Spleen (tissue), 11 donors: ENCODE measurements at regions not wholly inside any gene's neighbourhood (a gene's known extent, or its start where the extent isn't known, plus 50 kb on each side); places are given as distances from the start of the nearest gene placed in this dataset.
A peak's percentile ranks its signal among the peaks of the same experiment; 100 is the strongest.

Experiments
- DNase-seq: peaks from one replicate; pipeline ENCODE4 v3.0.0-alpha.2; 2020
- H3K27ac ChIP-seq, 8 donors: fragments of 200-600 bp; sonication (generic) in 7 of 8; 1 replicate in 4 of 8; 2 replicates in 4 of 8; pipeline versions ENCODE4 v1.5.0 to v1.8.0; 2016 to 2021; ENCODE audit warnings: inconsistent platforms in 4 of 8, mild to moderate bottlenecking in 4 of 8, moderate library complexity in 1 of 8
- H3K27me3 ChIP-seq, 7 donors: fragments of 200-600 bp; sonication (generic) in 6 of 7; replicated peaks in 1 of 7; 1 replicate in 4 of 7; 2 replicates in 3 of 7; pipeline versions ENCODE4 v1.5.0 to v1.8.0; 2016 to 2021; ENCODE audit warnings: inconsistent platforms in 3 of 7, mild to moderate bottlenecking in 1 of 7
- H3K36me3 ChIP-seq, 6 donors: fragments of 200-600 bp; sonication (generic) in 5 of 6; 1 replicate in 4 of 6; 2 replicates in 2 of 6; pipeline versions ENCODE4 v1.5.0 to v1.8.0; 2016 to 2021; ENCODE audit warnings: inconsistent platforms in 2 of 6
- H3K4me1 ChIP-seq, 6 donors: fragments of 200-600 bp; sonication (generic) in 5 of 6; 1 replicate in 3 of 6; 2 replicates in 3 of 6; pipeline versions ENCODE4 v1.5.0 to v1.8.0; 2016 to 2021; ENCODE audit warnings: inconsistent platforms in 3 of 6
- H3K4me3 ChIP-seq, 8 donors: fragments of 200-600 bp; sonication (generic) in 7 of 8; 1 replicate in 4 of 8; 2 replicates in 4 of 8; pipeline versions ENCODE4 v1.5.0 to v1.8.0; 2016 to 2021; ENCODE audit warnings: inconsistent platforms in 4 of 8, mild to moderate bottlenecking in 4 of 8, moderate library complexity in 2 of 8
- H3K9me3 ChIP-seq, 8 donors: fragments of 200-600 bp; sonication (generic) in 7 of 8; 1 replicate in 4 of 8; 2 replicates in 4 of 8; pipeline versions ENCODE4 v1.5.0 to v1.8.0; 2016 to 2021; ENCODE audit warnings: inconsistent platforms in 4 of 8
- CTCF ChIP-seq, 11 experiments: fragments of 200-600 bp in 7 of 11; fragments of 450-650 bp in 4 of 11; sonication (generic) in 4 of 11; IDR thresholded peaks in 8 of 11; conservative IDR thresholded peaks in 3 of 11; 1 replicate in 7 of 11; 2 replicates in 4 of 11; pipeline versions ENCODE4 v1.4.0 to v1.8.0; 2016 to 2021; ENCODE audit warnings: antibody characterized with exemption in 11 of 11, inconsistent platforms in 4 of 11, mild to moderate bottlenecking in 1 of 11
- POLR2A ChIP-seq, 3 donors: fragments of 450-650 bp; IDR thresholded peaks; one replicate each; pipeline ENCODE4 v1.5.1; 2017; ENCODE audit warnings: antibody characterized with exemption in 3 of 3, mild to moderate bottlenecking in 1 of 3
- POLR2AphosphoS5 ChIP-seq, 3 donors: sonication (generic); formaldehyde crosslinking; IDR thresholded peaks; one replicate each; pipeline ENCODE4 v1.5.1; 2017; ENCODE audit warnings: antibody characterized with exemption in 3 of 3
- WGBS, 5 donors: extraction: QIAGEN DNeasy Blood & Tissue Kit in 3 of 5; methylation state at CpG; one replicate each; pipeline versions ENCODE4 v1.1.5 to v1.1.7; 2013 to 2018; 5-methylcytosine and 5-hydroxymethylcytosine counted together
- intact Hi-C: fragments of 100-400 bp; cut with DNase I; formaldehyde crosslinking; loops from one replicate; pipeline ENCODE4 v1.15.0; 2023; ENCODE audit warnings: low total_unique reads
- donor health status: healthy with polysubstance abuse.
- donor health status: DM: no; HTN: no; CAD: no; lungs with moderate emphysema.
- donor health status: DM: no; HTN: no; CAD: no.
- donor health status: Bipolar disorder and iron deficiency.
- donor health status: healthy.
- donor health status: DM: no; HTN: no; CAD: no.
- donor health status: DM: yes; HTN: yes; CAD: no.

GRCh38 chr5:107211630-107212029 is 459.1 kb downstream of the EFNA5 start:
- DNase-seq, result no peak
- TF ChIP-seq POLR2AphosphoS5 (IDR thresholded peaks at IDR 0.05) (no peak), CTCF (IDR thresholded peaks at IDR 0.05 in 8 of 11, conservative IDR thresholded peaks at IDR 0.05 in 3 of 11) (no peak), POLR2A (IDR thresholded peaks at IDR 0.05) (no peak)
- H3K4me3 ChIP-seq, result no peak overlapping the region
- H3K27ac ChIP-seq, result no peak overlapping the region
- no peaks in the 10 kb centered on the region for H3K9me3 ChIP-seq
- intact Hi-C loops, result no loop called here
- no peaks in the 10 kb centered on the region for H3K4me1 ChIP-seq
- 84 to 91% (median 85%) methylated on average over 3 of the region's 3 CpGs for WGBS, 5 donors
- no peaks in the 10 kb centered on the region for H3K36me3 ChIP-seq
- H3K27me3 ChIP-seq, result no peaks in the 10 kb centered on the region

- DNase-seq, result no peak
- Histone ChIP-seq H3K27ac (no peak overlapping the region), H3K4me1 (no peaks in the 10 kb centered on the region), H3K4me3 (no peak overlapping the region), H3K9me3 (no peaks in the 10 kb centered on the region), H3K36me3 (no peaks in the 10 kb centered on the region), H3K27me3 (no peaks in the 10 kb centered on the region)
- intact Hi-C loops, result no loop called here
- WGBS, 5 donors, result 88 to 99% (median 92%) methylated on average over 3 of the region's 3 CpGs
- no peak for TF ChIP-seq POLR2AphosphoS5 (IDR thresholded peaks at IDR 0.05)
- TF ChIP-seq CTCF (IDR thresholded peaks at IDR 0.05 in 8 of 11, conservative IDR thresholded peaks at IDR 0.05 in 3 of 11), result no peak
- TF ChIP-seq POLR2A (IDR thresholded peaks at IDR 0.05), result no peak
Observed at GRCh38 chr5:107208867-107209266, 461.9 kb downstream of the EFNA5 start.

- WGBS, 5 donors, result 68 to 82% (median 74%) methylated on average over 5 of the region's 5 CpGs
- H3K27ac ChIP-seq, result no peak overlapping the region
- DNase-seq, result no peak
- H3K9me3 ChIP-seq, result no peaks in the 10 kb centered on the region
- no peaks in the 10 kb centered on the region for H3K4me1 ChIP-seq
- no peak for TF ChIP-seq CTCF (IDR thresholded peaks at IDR 0.05 in 8 of 11, conservative IDR thresholded peaks at IDR 0.05 in 3 of 11)
- TF ChIP-seq POLR2A (IDR thresholded peaks at IDR 0.05), result no peak
- no peak for TF ChIP-seq POLR2AphosphoS5 (IDR thresholded peaks at IDR 0.05)
- intact Hi-C loops, result no loop called here
- H3K4me3 ChIP-seq, result no peak overlapping the region
- no peaks in the 10 kb centered on the region for H3K36me3 ChIP-seq
- H3K27me3 ChIP-seq, result no peaks in the 10 kb centered on the region
Observed at GRCh38 chr5:107204413-107204812, 466.3 kb downstream of the EFNA5 start.

- H3K4me3 ChIP-seq, result peak overlapping the region in 1 of 8 donors; percentile 3
- DNase-seq, result no peak
- no peak for TF ChIP-seq POLR2AphosphoS5 (IDR thresholded peaks at IDR 0.05)
- no peak for TF ChIP-seq POLR2A (IDR thresholded peaks at IDR 0.05)
- no peak for TF ChIP-seq CTCF (IDR thresholded peaks at IDR 0.05 in 8 of 11, conservative IDR thresholded peaks at IDR 0.05 in 3 of 11)
- 76 to 84% (median 80%) methylated on average over 4 of the region's 4 CpGs for WGBS, 5 donors
- no peak overlapping the region for H3K27ac ChIP-seq
- no peaks in the 10 kb centered on the region for H3K27me3 ChIP-seq
- intact Hi-C loops, result no loop called here
- H3K4me1 ChIP-seq, result no peaks in the 10 kb centered on the region
- no peaks in the 10 kb centered on the region for H3K36me3 ChIP-seq
- no peaks in the 10 kb centered on the region for H3K9me3 ChIP-seq
Observed at GRCh38 chr5:107203243-107203642, 467.5 kb downstream of the EFNA5 start.
